ENCODE measurements at regions not wholly inside any gene's neighbourhood (a gene's known extent, or its start where the extent isn't known, plus 50 kb on each side); places are given as distances from the start of the nearest gene placed in this dataset.

DNA sequence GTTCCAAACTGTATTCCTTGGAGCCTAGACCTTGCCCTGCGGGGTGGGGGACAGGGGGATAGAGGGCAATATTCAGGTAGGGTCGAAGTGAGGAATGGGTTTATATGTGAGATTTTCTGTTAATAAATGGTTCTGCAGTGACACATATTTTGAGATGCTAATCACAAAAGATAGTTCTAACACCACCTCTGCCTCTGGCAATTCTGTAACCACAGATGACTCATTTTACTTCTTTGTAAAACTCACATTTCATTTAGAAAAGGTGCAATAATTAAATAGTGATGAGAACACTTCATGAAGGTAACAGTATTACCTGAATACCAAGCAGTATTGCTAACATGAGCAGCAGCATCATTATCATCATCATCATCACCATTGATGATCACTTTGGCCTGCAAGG lies 306.6 kb downstream of the SUCLG1 start:
- TF ChIP-seq, protein P1, sequence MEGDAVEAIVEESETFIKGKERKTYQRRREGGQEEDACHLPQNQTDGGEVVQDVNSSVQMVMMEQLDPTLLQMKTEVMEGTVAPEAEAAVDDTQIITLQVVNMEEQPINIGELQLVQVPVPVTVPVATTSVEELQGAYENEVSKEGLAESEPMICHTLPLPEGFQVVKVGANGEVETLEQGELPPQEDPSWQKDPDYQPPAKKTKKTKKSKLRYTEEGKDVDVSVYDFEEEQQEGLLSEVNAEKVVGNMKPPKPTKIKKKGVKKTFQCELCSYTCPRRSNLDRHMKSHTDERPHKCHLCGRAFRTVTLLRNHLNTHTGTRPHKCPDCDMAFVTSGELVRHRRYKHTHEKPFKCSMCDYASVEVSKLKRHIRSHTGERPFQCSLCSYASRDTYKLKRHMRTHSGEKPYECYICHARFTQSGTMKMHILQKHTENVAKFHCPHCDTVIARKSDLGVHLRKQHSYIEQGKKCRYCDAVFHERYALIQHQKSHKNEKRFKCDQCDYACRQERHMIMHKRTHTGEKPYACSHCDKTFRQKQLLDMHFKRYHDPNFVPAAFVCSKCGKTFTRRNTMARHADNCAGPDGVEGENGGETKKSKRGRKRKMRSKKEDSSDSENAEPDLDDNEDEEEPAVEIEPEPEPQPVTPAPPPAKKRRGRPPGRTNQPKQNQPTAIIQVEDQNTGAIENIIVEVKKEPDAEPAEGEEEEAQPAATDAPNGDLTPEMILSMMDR (IDR thresholded peaks at IDR 0.05; ENCODE audit: low read depth, low read length, poor library complexity, severe bottlenecking): no peak
- TF ChIP-seq EZH2phosphoT487 (IDR thresholded peaks at IDR 0.05; ENCODE audit: borderline replicate concordance, low read length): no peak

Measured in DOHH2 (cell line).